ENCODE measurements at regions not wholly inside any gene's neighbourhood (a gene's known extent, or its start where the extent isn't known, plus 50 kb on each side); places are given as distances from the start of the nearest gene placed in this dataset.

GRCh38 chr2:64751286-64752260 is 97.9 kb upstream of the SERTAD2 start:
- TF ChIP-seq EZH2phosphoT487 (IDR thresholded peaks at IDR 0.05; ENCODE audit: low read length) = no peak
- TF ChIP-seq, protein P1, sequence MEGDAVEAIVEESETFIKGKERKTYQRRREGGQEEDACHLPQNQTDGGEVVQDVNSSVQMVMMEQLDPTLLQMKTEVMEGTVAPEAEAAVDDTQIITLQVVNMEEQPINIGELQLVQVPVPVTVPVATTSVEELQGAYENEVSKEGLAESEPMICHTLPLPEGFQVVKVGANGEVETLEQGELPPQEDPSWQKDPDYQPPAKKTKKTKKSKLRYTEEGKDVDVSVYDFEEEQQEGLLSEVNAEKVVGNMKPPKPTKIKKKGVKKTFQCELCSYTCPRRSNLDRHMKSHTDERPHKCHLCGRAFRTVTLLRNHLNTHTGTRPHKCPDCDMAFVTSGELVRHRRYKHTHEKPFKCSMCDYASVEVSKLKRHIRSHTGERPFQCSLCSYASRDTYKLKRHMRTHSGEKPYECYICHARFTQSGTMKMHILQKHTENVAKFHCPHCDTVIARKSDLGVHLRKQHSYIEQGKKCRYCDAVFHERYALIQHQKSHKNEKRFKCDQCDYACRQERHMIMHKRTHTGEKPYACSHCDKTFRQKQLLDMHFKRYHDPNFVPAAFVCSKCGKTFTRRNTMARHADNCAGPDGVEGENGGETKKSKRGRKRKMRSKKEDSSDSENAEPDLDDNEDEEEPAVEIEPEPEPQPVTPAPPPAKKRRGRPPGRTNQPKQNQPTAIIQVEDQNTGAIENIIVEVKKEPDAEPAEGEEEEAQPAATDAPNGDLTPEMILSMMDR (IDR thresholded peaks at IDR 0.05; ENCODE audit: low read length) = peak; percentile 21

All from MM.1S (cell line).